ENCODE measurements at regions not wholly inside any gene's neighbourhood (a gene's known extent, or its start where the extent isn't known, plus 50 kb on each side); places are given as distances from the start of the nearest gene placed in this dataset.

- no peak for DNase-seq
These were observed 210.2 kb upstream of the TNP1 start for GRCh38 chr2:217070043-217070430.

GRCh38 chr2:217069263-217070042 lies 209.6 kb upstream of the TNP1 start:
- DNase-seq, result no peak

DNA sequence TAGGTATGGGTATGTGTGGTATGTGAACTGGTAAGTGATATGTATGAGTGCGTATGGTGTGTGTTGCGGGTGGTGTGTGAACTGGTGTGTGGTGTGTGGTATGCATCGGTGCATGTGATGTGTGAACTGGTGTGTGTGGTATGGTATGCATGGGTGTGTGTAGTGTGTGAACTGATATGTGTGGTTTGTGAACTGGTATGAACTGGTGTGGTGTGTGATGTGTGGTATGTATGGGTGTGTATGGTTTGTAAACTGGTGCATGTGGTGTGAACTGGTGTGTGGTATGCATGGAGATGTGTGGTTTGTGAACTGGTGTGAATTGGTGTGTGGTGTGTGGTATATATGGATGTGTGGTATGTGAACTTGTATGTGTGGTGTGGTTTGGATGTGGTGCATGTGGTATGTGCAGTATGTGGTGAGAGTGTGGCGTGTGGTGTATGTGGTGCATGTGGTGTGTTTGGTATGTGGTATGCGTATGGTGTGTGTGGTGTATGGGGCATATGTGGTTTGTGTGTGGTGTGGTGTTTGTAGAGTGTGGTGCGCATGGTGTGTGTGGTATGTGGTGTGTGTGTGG lies 208.9 kb upstream of the TNP1 start:
- DNase-seq, result no peak

DNA sequence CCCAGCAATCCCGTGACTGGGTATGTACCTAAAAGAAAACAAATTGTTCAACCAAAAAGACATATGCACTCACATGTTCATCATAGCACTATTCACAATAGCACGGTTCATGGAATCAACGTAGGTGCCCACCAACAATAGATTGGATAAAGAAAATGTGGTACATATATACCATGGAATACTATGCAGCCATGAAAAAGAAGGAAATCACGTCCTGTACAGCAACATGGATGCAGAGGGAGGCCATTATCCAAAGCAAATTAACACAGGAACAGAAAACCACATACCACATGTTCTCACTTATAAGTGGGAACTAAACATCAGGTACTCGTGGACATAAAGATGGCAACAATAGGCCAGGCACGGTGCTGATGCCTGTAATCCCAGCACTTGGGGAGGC lies 207.9 kb upstream of the TNP1 start:
- no peak for DNase-seq

DNA sequence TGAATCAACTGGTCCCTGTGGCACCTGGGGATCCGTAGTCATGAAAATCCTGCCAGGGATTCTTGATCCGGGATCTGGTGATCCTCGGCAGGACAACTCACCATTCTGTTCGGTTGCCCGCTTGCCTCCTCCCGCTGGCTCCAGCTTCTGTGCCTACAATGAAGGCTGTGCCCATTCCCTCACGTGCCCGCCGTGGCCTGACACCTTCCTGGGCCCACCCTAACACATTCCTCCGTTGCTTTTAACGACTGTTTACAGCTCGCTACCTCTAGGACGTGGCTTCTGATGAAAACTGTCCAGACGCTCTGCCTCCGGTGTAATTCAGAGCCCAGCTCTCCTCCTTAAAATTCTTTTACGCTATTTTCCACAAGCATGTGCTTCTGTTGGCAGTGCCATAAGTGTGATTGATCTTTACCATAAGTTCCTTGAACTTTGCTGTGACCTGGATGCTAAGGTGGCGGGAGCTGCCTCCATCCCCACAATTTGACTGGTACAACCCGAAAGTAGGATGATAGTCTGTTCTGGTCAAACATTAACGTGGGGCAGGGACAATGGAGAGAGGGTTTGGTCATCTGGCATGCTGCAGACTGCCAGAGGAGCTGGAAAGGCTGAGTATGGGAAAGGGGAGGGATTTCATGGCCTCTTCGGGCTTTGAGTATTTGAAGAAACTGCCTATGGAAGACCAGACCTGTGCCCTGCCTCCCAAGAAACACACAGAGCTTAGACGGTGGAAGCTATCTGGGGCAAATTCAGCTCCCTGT lies 206.8 kb upstream of the TNP1 start:
- DNase-seq, result no peak

DNA sequence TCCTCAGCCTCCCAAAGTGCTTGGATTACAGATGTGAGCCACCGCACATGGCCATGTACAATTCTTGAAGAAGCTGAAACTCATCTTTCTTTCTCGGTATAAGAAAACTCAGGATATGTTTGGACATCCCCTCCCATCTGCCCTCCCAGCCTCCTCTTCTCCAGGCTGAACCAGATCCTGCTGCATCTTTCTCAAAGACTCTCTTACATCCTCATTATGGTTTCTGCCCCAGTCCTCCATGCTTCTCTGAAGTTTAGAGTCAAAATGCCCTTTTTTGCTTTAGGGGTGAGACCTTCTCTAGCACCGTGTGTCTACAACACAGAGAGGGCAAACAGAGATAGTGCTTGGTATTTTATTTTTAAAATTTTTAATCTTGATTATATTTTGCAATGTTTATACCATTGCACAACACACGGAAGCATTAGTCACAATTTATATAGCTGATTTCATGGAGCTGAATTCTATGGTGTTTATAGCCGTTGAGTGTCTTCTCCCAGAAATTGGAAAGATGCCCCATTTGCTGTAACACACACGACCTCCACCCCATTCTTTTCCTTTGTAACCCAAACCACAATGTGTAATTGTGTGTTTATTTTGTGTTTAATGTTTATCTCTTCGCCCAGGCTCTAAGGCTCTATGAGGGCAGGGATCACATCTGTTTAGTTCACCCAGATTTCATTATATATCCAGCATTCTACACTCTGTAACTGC lies 206.0 kb upstream of the TNP1 start:
- DNase-seq, result no peak

DNA sequence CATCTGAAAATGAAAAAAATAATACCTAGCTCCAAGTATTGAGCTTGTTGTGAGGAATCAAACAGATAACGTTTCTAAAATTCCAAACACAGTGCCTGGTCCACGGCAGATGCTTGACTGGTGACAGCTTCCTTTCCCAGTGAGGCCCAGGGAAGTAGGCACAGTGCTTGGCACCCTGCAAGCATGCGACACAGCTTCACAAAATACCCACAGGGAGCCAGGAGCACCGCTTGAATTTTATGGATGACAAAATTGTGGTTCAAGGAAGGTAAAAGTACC lies 205.1 kb upstream of the TNP1 start:
- no peak for DNase-seq

- DNase-seq, result no peak
These were observed 204.6 kb upstream of the TNP1 start for GRCh38 chr2:217064234-217065011.

GRCh38 chr2:217063238-217063755 lies 203.4 kb upstream of the TNP1 start:
- no peak for DNase-seq

DNA sequence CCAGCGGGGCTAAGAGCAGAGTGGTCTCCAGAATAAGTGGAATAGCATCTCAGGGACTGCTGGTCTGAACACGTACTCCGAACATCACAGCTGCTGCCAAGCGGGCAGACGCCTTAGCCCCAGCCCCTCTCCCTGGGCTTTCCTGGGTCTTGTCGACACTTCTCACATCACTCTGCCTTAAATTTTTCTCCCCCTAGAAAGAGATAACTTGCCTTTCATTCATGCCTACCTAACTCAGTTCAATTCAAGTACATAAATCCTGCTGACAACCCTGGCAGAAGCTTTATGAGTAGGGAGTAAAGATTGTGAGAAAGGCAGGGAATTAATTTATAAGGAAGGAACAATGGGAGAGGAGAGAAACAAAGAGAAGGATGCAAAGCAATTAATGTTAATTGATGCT lies 202.9 kb upstream of the TNP1 start:
- DNase-seq, result no peak

DNA sequence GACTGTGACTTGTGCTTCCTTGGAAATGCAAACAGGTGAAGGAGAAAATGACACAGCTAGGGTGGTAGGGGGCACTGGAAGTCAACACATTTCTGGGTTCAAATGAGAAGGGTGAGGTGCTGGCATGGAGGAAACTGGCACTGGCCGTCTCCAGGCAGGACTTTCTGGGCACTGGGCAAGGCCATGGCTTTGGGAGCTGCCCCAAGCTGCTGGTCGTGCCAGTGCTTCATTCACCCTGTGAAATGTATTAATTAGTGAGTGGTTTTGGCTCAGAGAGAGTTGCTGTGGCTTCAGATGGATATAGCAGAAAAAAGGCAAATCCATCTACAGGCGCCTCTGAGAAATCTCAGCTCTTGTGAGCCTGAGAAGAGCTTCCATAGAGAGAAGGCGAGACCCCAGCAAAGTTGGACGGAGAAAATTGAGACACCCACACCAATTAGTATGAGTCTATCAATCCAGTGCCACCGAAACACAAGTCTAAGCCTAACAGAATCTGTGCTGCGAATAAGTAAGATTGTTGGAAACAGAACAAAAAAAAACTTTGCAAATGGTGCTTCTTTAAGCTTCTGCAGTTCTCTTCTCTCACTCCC lies 202.1 kb upstream of the TNP1 start:
- DNase-seq, result no peak

GRCh38 chr2:217060951-217061547 lies 201.2 kb upstream of the TNP1 start:
- no peak for DNase-seq

GRCh38 chr2:217060516-217060915 lies 200.7 kb upstream of the TNP1 start:
- no peak for DNase-seq

- no peak for DNase-seq
These were observed 199.2 kb upstream of the TNP1 start for GRCh38 chr2:217058791-217059755.

DNA sequence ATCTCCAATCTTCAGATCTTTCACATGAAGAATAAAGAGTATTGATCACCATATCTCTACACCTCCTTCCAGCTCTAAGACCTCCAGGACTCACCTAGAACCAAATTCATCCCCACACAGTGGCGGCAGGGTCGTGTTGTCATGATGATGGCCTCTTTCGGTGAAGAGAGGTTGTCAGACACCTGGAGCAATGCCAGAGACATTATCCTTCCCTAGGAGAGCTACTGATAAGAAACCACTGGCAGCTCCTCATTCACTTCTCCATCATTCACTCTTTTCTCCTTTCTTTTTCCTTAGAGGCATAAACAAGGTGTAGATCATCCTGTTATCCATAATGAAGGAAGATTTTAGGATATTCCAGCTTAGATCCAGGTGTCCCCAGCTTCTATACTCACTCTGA lies 197.9 kb upstream of the TNP1 start:
- no peak for DNase-seq

DNA sequence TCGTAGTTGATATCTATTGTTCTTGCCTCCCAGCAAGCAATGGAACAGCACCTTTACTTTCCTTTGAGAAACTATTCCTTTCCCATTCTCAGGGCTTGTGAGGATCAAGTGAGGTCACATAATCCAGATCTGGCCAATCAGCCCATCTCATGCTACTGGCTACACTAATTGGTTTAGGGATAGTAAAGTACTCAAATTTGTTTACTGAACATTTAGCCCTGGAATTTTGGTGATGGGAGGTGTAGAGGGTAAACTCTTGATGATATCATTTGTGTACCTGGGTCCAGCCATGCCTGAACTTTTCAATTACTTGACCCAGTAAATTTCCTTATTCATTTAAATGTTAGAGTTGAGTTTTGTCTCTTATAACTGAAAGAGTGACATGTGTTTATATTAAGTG lies 195.8 kb upstream of the TNP1 start:
- no peak for DNase-seq

GRCh38 chr2:217054791-217055190 lies 194.9 kb upstream of the TNP1 start:
- DNase-seq, result no peak

DNA sequence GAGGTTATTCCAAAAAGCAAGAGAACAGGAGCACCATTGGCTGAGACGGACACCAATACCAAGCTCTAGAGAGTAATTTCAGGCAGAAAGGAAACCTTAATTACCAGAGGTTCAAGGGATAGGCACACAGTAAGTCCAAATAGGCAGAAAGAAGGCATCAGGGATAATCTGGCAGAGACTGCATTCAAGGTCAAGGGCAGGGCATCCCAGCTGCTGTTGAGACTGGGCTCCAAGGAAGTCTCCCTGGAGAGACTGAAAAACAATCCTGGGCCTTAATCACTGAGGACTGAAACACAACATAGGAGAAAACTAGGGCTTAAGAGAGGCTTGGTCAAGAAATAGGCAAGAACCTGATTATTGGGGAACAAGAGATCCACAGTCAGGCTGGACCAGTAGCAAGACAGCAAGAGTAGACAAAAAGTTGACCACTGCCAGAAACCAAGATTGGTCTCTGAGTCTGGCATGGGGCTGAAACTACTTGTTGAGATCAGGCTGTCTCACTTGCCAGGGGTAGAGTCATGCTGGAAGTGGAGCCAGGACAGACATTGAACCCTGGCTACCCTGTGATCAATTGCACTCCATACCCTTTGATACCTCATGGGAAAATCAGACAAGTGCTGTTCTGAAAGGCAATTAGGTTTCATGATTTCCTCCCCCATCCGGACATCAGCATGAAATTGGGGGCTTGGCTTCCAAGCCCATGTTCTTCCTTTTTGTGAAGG lies 193.2 kb upstream of the TNP1 start:
- no peak for DNase-seq

DNA sequence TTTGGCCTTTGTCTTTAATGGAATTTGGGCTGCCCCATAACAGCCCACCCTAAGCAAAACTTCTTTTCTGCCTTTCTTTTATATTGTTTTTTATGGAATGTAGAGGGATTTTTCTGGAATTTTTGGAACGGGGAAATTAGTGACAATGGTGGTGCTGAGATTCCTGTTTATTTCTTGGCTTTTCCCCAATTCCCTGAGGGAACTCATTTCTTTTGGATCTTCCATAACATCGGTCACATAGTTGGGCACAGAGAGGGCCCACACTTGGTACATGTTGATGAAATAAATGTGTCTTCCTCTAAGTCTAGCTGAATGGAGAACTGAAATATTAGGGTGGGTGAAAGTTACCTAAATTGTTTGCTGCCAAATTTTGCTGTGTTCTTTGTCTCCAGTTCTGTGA lies 191.6 kb upstream of the TNP1 start:
- no peak for DNase-seq

- DNase-seq, result no peak
These were observed 190.1 kb upstream of the TNP1 start for GRCh38 chr2:217049956-217050355.

All from GF-D8 (cell line).